GM20000 (cell line): ENCODE measurements at regions not wholly inside any gene's neighbourhood (a gene's known extent, or its start where the extent isn't known, plus 50 kb on each side); places are given as distances from the start of the nearest gene placed in this dataset.

ENCODE experiments used
- DNase-seq: peaks from one replicate; pipeline ENCODE4 v3.0.0; 2012; ENCODE audit warnings: low spot score
- TF ChIP-seq, protein P1 (sequence below): IDR thresholded peaks from 2 replicates; pipeline ENCODE4 v1.5.1; 2012; ENCODE audit warnings: mild to moderate bottlenecking, control low read depth; ENCODE audit errors: extremely low read depth, missing control alignments

DNA sequence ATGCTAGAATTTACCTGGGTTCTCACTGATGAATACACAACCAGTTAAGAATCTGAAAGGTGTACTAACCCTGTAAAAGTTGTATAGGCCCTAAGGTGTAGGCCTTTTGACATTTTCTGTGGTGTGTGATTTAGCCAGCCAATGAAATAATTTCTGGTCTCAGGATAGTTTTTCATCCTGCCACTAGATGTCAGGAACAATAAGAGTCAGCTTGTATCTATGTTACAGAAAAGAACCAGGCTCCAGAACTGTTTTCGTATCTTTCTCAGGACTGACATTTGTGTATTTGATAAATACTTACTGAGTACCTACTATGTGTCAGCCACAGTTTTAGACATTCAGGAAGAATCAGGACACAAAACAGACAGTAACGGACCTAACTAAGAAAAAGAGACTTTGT lies 673.6 kb upstream of the TENM3 start:
- TF ChIP-seq, protein P1, sequence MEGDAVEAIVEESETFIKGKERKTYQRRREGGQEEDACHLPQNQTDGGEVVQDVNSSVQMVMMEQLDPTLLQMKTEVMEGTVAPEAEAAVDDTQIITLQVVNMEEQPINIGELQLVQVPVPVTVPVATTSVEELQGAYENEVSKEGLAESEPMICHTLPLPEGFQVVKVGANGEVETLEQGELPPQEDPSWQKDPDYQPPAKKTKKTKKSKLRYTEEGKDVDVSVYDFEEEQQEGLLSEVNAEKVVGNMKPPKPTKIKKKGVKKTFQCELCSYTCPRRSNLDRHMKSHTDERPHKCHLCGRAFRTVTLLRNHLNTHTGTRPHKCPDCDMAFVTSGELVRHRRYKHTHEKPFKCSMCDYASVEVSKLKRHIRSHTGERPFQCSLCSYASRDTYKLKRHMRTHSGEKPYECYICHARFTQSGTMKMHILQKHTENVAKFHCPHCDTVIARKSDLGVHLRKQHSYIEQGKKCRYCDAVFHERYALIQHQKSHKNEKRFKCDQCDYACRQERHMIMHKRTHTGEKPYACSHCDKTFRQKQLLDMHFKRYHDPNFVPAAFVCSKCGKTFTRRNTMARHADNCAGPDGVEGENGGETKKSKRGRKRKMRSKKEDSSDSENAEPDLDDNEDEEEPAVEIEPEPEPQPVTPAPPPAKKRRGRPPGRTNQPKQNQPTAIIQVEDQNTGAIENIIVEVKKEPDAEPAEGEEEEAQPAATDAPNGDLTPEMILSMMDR: no peak
- peak; percentile 26 for DNase-seq

DNA sequence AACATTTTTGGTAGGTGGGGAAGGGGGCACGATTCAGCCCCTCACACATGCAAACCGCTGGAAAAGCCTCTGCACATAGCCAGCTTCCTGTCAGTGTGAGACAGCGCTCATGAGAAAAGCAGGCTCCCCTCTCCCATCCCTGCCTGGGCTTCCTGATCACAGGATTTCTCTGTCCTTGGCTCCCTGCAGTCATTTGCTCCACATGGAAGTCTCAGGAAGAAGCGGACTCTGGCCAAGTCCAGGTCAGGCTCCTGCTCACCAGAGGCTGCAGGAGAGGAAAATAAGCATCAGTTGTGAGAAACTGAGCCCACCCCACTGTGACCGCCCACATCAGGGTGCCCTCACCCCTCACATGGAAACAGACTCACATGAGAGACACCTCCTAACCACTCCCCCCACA lies 664.3 kb upstream of the TENM3 start:
- DNase-seq: no peak
- TF ChIP-seq, protein P1: no peak

- no peak for DNase-seq
Measured at GRCh38 chr4:181579486-181579885, 663.7 kb upstream of the TENM3 start.

GRCh38 chr4:181581983-181582382 lies 661.2 kb upstream of the TENM3 start:
- TF ChIP-seq, protein P1: no peak
- DNase-seq: no peak

More at GRCh38 chr4:181579486-181579885, 663.7 kb upstream of the TENM3 start:
- TF ChIP-seq, protein P1: no peak

DNA sequence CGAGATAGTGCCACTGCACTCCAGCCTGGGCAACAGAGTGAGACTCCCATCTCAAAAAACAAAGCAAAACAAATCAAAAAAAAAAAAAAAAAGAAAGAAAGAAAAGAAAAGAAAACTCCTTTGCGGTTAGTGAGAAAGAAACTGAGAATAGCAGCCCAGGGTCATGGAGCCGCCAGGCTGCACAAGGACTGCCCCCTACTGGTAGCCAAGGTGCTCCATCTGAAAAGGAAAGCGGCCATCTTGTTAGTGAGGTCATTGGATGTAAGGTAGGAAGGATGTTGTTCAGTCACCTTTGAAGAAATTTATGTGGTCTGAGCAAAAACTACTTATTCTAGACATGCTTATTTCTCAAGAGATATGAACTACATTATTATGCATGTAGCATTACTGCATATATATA lies 660.6 kb upstream of the TENM3 start:
- TF ChIP-seq, protein P1: no peak
- no peak for DNase-seq

- TF ChIP-seq, protein P1: no peak
- DNase-seq: no peak
Measured at GRCh38 chr4:181588733-181589302, 654.4 kb upstream of the TENM3 start.

GRCh38 chr4:181592221-181592745 lies 650.9 kb upstream of the TENM3 start:
- TF ChIP-seq, protein P1: no peak
- DNase-seq: no peak
